ENCODE measurements at regions not wholly inside any gene's neighbourhood (a gene's known extent, or its start where the extent isn't known, plus 50 kb on each side); places are given as distances from the start of the nearest gene placed in this dataset.

DNA sequence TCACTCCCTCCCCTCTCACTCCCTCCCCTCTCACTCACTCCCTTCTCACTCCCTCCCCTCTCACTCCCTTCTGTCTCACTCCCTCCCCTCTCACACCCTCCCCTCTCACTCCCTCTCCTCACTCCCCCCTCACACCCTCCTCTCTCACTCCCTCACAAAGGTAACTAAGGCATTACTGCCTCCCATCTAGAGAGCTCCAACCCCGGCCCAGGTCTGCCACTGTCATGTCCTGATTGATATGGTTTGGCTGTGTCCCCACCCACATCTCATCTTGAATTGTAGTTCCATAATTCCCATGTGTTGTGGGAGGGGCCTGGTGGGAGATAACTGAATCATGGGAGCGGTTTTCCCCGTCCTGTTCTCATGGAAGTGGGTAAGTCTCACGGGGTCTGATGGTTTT is 359.9 kb upstream of the MYT1L start:
- Histone ChIP-seq H3K9me3 (replicated peaks; ENCODE audit: control insufficient read depth, insufficient read depth, low read depth, low read length) (no peaks in the 10 kb centered on the region), H3K9me1 (ENCODE audit: control insufficient read depth, insufficient read depth, low read length) (no peaks in the 10 kb centered on the region), H3K27ac (ENCODE audit: extremely low read depth, low read depth, low read length) (no peak overlapping the region), H3K79me2 (ENCODE audit: control insufficient read depth, insufficient read depth, low read length) (no peaks in the 10 kb centered on the region), H3K27me3 (ENCODE audit: control insufficient read depth in 2 of 2, insufficient read depth in 2 of 2, low read length in 2 of 2) (peaks cover 17 to 77% of the 10 kb centered on the region in 2 experiments; a peak in 4 of 5 replicates), H3K4me1 (replicated peaks in 1 of 2; ENCODE audit: control insufficient read depth in 2 of 2, insufficient read depth in 2 of 2, low read length in 2 of 2) (no peaks in the 10 kb centered on the region), H3K4me3 (no peak overlapping the region), H3K4me2 (ENCODE audit: insufficient read depth, low read length) (no peak overlapping the region), H2AFZ (ENCODE audit: low read depth, low read length) (no peak overlapping the region), H3K9ac (ENCODE audit: insufficient read depth in 1 of 2, low read depth in 2 of 2, low read length in 2 of 2) (no peak overlapping the region), H4K20me1 (replicated peaks; ENCODE audit: control insufficient read depth, insufficient read depth, low read length) (peaks cover 8% of the 10 kb centered on the region; the same call in 1 of the 2 replicates), H3K36me3 (ENCODE audit: control insufficient read depth, insufficient read depth, low read length) (no peaks in the 10 kb centered on the region)
- 0% methylated on average over 4 of the region's 4 CpGs for WGBS (ENCODE audit: insufficient coverage, low coverage, missing lambda C conversion rate)
- FAIRE-seq (no peak), ATAC-seq (no peak), DNase-seq (ENCODE audit: extremely low read depth in 1 of 4, low spot score in 3 of 4) (no peak)
- ChIA-PET CTCF (ENCODE audit: low intra/inter-chr PET ratio) (no interaction called here), POLR2A (no interaction called here)
- TF ChIP-seq MTF1 (CRISPR knock-in tag; IDR thresholded peaks at IDR 0.05; ENCODE audit: borderline replicate concordance): no peak
- TF ChIP-seq ZNF408 (CRISPR knock-in tag; IDR thresholded peaks at IDR 0.05; ENCODE audit: low read depth): no peak
- intact Hi-C loops (cut with micrococcal nuclease): no loop called here
- in situ Hi-C loops (cut with MboI): no loop called here
- no TSS peak for BruUV-seq (replicated peaks)

DNA sequence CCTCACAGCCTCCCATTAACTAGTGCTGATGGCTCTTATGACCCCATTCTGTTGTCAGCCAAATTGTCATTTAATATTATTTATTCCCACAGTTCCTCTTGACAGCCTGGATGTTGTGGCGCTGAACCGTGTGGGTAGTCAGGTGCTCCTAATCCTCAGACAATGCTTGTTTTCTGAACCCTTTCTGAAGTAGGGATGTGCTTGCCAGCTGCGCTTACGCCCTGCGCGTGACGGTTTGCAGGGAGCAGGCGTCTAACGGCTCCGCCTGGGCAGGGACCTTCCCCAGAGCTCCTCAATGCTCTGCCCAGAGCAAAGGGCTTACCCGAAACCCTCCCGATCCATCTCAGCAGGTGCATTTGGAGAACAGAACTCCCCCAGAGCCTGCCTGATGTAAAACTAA is 358.2 kb upstream of the MYT1L start:
- no peaks in the 10 kb centered on the region for H3K9me3 ChIP-seq (replicated peaks; ENCODE audit: control insufficient read depth, insufficient read depth, low read depth, low read length)
- BruUV-seq (replicated peaks): no TSS peak
- 1% methylated on average over 12 of the region's 12 CpGs for WGBS (ENCODE audit: insufficient coverage, low coverage, missing lambda C conversion rate)

More for the DNA sequence above, 358.2 kb upstream of the MYT1L start:
- H3K27me3 ChIP-seq (ENCODE audit: control insufficient read depth in 2 of 2, insufficient read depth in 2 of 2, low read length in 2 of 2): peaks cover 7 to 61% of the 10 kb centered on the region in 2 experiments; a peak in 4 of 5 replicates
- no peaks in the 10 kb centered on the region for H3K36me3 ChIP-seq (ENCODE audit: control insufficient read depth, insufficient read depth, low read length)
- no peak overlapping the region for H3K27ac ChIP-seq (ENCODE audit: extremely low read depth, low read depth, low read length)
- no peak for DNase-seq (ENCODE audit: extremely low read depth in 1 of 4, low spot score in 3 of 4)
- H3K9me1 ChIP-seq (ENCODE audit: control insufficient read depth, insufficient read depth, low read length): no peaks in the 10 kb centered on the region
- H3K4me1 ChIP-seq (replicated peaks in 1 of 2; ENCODE audit: control insufficient read depth in 2 of 2, insufficient read depth in 2 of 2, low read length in 2 of 2): no peaks in the 10 kb centered on the region
- H3K79me2 ChIP-seq (ENCODE audit: control insufficient read depth, insufficient read depth, low read length): no peaks in the 10 kb centered on the region
- H3K4me3 ChIP-seq: no peak overlapping the region
- POLR2A ChIA-PET: no interaction called here
- H3K9ac ChIP-seq (ENCODE audit: insufficient read depth in 1 of 2, low read depth in 2 of 2, low read length in 2 of 2): no peak overlapping the region
- in situ Hi-C loops (cut with MboI) (no loop called here), intact Hi-C loops (cut with micrococcal nuclease) (no loop called here)
- FAIRE-seq: no peak
- CTCF ChIA-PET (ENCODE audit: low intra/inter-chr PET ratio): no interaction called here
- no peak overlapping the region for H2AFZ ChIP-seq (ENCODE audit: low read depth, low read length)
- TF ChIP-seq, protein P1, sequence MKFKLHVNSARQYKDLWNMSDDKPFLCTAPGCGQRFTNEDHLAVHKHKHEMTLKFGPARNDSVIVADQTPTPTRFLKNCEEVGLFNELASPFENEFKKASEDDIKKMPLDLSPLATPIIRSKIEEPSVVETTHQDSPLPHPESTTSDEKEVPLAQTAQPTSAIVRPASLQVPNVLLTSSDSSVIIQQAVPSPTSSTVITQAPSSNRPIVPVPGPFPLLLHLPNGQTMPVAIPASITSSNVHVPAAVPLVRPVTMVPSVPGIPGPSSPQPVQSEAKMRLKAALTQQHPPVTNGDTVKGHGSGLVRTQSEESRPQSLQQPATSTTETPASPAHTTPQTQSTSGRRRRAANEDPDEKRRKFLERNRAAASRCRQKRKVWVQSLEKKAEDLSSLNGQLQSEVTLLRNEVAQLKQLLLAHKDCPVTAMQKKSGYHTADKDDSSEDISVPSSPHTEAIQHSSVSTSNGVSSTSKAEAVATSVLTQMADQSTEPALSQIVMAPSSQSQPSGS (CRISPR knock-in tag; IDR thresholded peaks at IDR 0.05): no peak
- TF ChIP-seq ESRRA (IDR thresholded peaks at IDR 0.05; ENCODE audit: borderline replicate concordance, low read depth): no peak
- TF ChIP-seq TBP (optimal IDR thresholded peaks at IDR 0.05; ENCODE audit: low read depth, low read length): no peak
- TF ChIP-seq KAT2B (IDR thresholded peaks at IDR 0.05; ENCODE audit: low read depth, low read length): no peak
- no peak for TF ChIP-seq PURB (CRISPR knock-in tag; IDR thresholded peaks at IDR 0.05; ENCODE audit: low read depth)
- no peak for TF ChIP-seq EGR1 (conservative IDR thresholded peaks at IDR 0.05)
- TF ChIP-seq NRF1 (conservative IDR thresholded peaks at IDR 0.05 in 1 of 2, IDR thresholded peaks at IDR 0.05 in 1 of 2): no peak
- TF ChIP-seq SOX6 (IDR thresholded peaks at IDR 0.05): no peak
- no peak overlapping the region for H3K4me2 ChIP-seq (ENCODE audit: insufficient read depth, low read length)
- peaks cover 3% of the 10 kb centered on the region; the same call in 1 of the 2 replicates for H4K20me1 ChIP-seq (replicated peaks; ENCODE audit: control insufficient read depth, insufficient read depth, low read length)
- ATAC-seq: no peak

Measured in K562 (cell line).